Astrocyte of the spinal cord (primary cell): ENCODE measurements at regions not wholly inside any gene's neighbourhood (a gene's known extent, or its start where the extent isn't known, plus 50 kb on each side); places are given as distances from the start of the nearest gene placed in this dataset.
"Not testable (repeated sequence)": the region's sequence is repeated elsewhere in the genome, so short reads cannot be mapped to it uniquely, and the experiment has no call there.

Source experiments
- DNase-seq: peaks from one replicate; pipeline ENCODE4 v3.0.0; 2011; ENCODE audit warnings: low read depth, low spot score
- H3K4me3 ChIP-seq: 2 replicates; pipeline ENCODE4 v1.5.1; 2011; ENCODE audit warnings: low read depth, mild to moderate bottlenecking, low read length, moderate library complexity
- CTCF ChIP-seq: IDR thresholded peaks from 2 replicates; pipeline ENCODE4 v1.5.1; 2012; ENCODE audit warnings: low read depth, mild to moderate bottlenecking, low read length, inconsistent platforms
- in situ Hi-C: cut with HindIII; loops from 2 replicates; pipeline ENCODE4 v1.10.0; 2017; ENCODE audit warnings: low sequenced_read_pairs

GRCh38 chr14:81584495-81584894 is 50.8 kb upstream of the SEL1L start:
- no peak for DNase-seq
- in situ Hi-C loops: no loop called here
- H3K4me3 ChIP-seq: no peak overlapping the region
- no peak for TF ChIP-seq CTCF

GRCh38 chr14:81589381-81590065 is 55.9 kb upstream of the SEL1L start:
- in situ Hi-C loops: no loop called here
- DNase-seq: no peak
- H3K4me3 ChIP-seq: no peak overlapping the region
- TF ChIP-seq CTCF: no peak

GRCh38 chr14:81591266-81591665 is 57.6 kb upstream of the SEL1L start:
- no peak for DNase-seq
- TF ChIP-seq CTCF: no peak
- no peak overlapping the region for H3K4me3 ChIP-seq
- in situ Hi-C loops: no loop called here

GRCh38 chr14:81594012-81594411 is 60.4 kb upstream of the SEL1L start:
- no peak overlapping the region for H3K4me3 ChIP-seq
- no peak for TF ChIP-seq CTCF
- in situ Hi-C loops: no loop called here
- DNase-seq: no peak

GRCh38 chr14:81605660-81606059 is 72.0 kb upstream of the SEL1L start:
- no peak for TF ChIP-seq CTCF
- in situ Hi-C loops: no loop called here

GRCh38 chr14:81613341-81614045 is 79.8 kb upstream of the SEL1L start:
- DNase-seq: no peak
- in situ Hi-C loops: no loop called here
- no peak for TF ChIP-seq CTCF
- H3K4me3 ChIP-seq: no peak overlapping the region

More at GRCh38 chr14:81605660-81606059, 72.0 kb upstream of the SEL1L start:
- H3K4me3 ChIP-seq: no peak overlapping the region
- DNase-seq: no peak

GRCh38 chr14:81614302-81614701 is 80.6 kb upstream of the SEL1L start:
- DNase-seq, in situ Hi-C loops, H3K4me3 ChIP-seq: not testable (repeated sequence)
